AG10803 (cell line): ENCODE measurements at regions not wholly inside any gene's neighbourhood (a gene's known extent, or its start where the extent isn't known, plus 50 kb on each side); places are given as distances from the start of the nearest gene placed in this dataset.

ENCODE experiments used
- DNase-seq: peaks from one replicate; pipeline ENCODE4 v3.0.0; 2010; ENCODE audit warnings: low read depth
- H3K4me3 ChIP-seq: 2 replicates; pipeline ENCODE4 v1.5.1; 2011; ENCODE audit warnings: mild to moderate bottlenecking, low read length, control low read depth
- CTCF ChIP-seq: conservative IDR thresholded peaks from 2 replicates; pipeline ENCODE4 v1.5.1; 2011; ENCODE audit warnings: mild to moderate bottlenecking, low read length, control low read depth, inconsistent platforms

GRCh38 chr1:56204206-56204605 is 375.2 kb downstream of the PLPP3 start:
- no peak for TF ChIP-seq CTCF
- H3K4me3 ChIP-seq, result no peak overlapping the region
- DNase-seq, result no peak

- DNase-seq, result no peak
- TF ChIP-seq CTCF, result no peak
- H3K4me3 ChIP-seq, result no peak overlapping the region
Measured at GRCh38 chr1:56202796-56203492, 376.4 kb downstream of the PLPP3 start.

GRCh38 chr1:56202186-56202585 is 377.2 kb downstream of the PLPP3 start:
- H3K4me3 ChIP-seq, result no peak overlapping the region
- no peak for TF ChIP-seq CTCF
- DNase-seq, result peak; percentile 79

- DNase-seq, result peak; percentile 61
- TF ChIP-seq CTCF, result no peak
Measured at GRCh38 chr1:56200896-56201295, 378.5 kb downstream of the PLPP3 start.

GRCh38 chr1:56200442-56200841 is 378.9 kb downstream of the PLPP3 start:
- no peak overlapping the region for H3K4me3 ChIP-seq
- no peak for TF ChIP-seq CTCF
- DNase-seq, result no peak

More at GRCh38 chr1:56200896-56201295, 378.5 kb downstream of the PLPP3 start:
- H3K4me3 ChIP-seq, result no peak overlapping the region

- no peak for TF ChIP-seq CTCF
- no peak for DNase-seq
Measured at GRCh38 chr1:56199956-56200355, 379.4 kb downstream of the PLPP3 start.

GRCh38 chr1:56199061-56199460 is 380.3 kb downstream of the PLPP3 start:
- peak; percentile 43 for DNase-seq
- TF ChIP-seq CTCF, result no peak
- no peak overlapping the region for H3K4me3 ChIP-seq

More at GRCh38 chr1:56199956-56200355, 379.4 kb downstream of the PLPP3 start:
- H3K4me3 ChIP-seq, result no peak overlapping the region
